HG03565 (cell line): ENCODE measurements at regions not wholly inside any gene's neighbourhood (a gene's known extent, or its start where the extent isn't known, plus 50 kb on each side); places are given as distances from the start of the nearest gene placed in this dataset.
"Not testable (repeated sequence)": the region's sequence is repeated elsewhere in the genome, so short reads cannot be mapped to it uniquely, and the experiment has no call there.

Experiments used
- ATAC-seq: cut with Tn5 transposase; IDR thresholded peaks from one replicate; pipeline ENCODE4 v1.9.1; 2021; ENCODE audit warnings: mild to moderate bottlenecking, moderate library complexity; ENCODE audit not compliant: unreplicated experiment

- ATAC-seq = no peak
These were observed 813.9 kb upstream of the CDH10 start for GRCh38 chr5:25458628-25459027.

- no peak for ATAC-seq
These were observed 808.7 kb upstream of the CDH10 start for GRCh38 chr5:25453500-25453899.

GRCh38 chr5:25451294-25451693, 806.5 kb upstream of the CDH10 start:
- no peak for ATAC-seq

GRCh38 chr5:25448646-25449045, 803.9 kb upstream of the CDH10 start:
- no peak for ATAC-seq

- no peak for ATAC-seq
These were observed 803.4 kb upstream of the CDH10 start for GRCh38 chr5:25448190-25448621.

DNA sequence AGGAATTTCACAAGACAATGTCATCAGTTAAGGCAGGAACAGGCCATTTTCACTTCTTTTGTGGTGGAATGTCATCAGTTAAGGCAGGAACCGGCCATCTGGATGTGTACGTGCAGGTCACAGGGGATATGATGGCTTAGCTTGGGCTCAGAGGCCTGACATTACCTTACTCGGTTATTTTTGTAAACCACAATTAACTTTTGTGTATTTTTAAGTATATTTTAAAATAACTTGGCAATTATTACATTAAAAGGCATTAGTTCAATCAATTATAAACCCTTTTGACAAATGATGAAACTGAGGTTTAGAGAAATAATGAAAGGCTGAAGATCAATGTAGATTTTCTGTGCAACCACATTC, 801.3 kb upstream of the CDH10 start:
- ATAC-seq = not testable (repeated sequence)

GRCh38 chr5:25445381-25446060, 800.7 kb upstream of the CDH10 start:
- not testable (repeated sequence) for ATAC-seq

DNA sequence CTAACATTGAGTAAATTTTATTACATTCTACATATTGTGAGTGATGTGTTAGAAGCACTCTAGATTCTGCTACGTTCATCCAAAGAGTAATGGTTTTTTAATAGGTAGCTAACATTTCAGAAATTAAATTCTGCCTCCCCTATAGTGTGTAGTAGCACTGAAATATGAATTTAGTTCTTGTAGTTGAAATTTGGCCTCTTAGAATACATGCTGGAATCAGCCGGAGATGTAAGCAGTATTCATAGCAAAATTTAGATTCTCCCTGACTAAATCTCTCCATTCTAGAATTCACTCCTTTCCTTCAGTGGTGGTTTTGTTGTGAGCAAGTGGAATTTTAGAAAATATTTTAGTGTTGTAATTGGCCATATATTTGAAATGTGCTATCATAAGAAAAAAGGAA, 799.9 kb upstream of the CDH10 start:
- ATAC-seq = no peak

DNA sequence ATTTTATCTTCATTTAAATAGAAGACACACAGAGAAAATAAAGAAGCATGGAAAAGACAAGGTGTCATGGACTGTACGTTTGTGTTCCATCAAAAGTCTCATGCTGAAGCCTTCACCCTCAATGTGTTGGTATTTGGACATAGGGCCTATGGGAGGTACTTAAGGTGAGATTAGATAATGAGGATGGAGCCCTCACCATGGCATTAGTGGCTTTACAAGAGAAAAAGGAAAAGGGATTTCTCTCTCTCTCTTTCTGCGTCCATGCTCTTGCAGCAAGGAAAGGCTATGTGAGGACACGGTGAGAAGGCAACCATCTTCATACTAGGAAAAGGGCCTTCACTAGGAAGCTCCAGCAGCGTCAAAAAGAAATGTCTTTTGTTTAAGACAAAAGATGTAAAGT, 797.0 kb upstream of the CDH10 start:
- ATAC-seq = no peak

DNA sequence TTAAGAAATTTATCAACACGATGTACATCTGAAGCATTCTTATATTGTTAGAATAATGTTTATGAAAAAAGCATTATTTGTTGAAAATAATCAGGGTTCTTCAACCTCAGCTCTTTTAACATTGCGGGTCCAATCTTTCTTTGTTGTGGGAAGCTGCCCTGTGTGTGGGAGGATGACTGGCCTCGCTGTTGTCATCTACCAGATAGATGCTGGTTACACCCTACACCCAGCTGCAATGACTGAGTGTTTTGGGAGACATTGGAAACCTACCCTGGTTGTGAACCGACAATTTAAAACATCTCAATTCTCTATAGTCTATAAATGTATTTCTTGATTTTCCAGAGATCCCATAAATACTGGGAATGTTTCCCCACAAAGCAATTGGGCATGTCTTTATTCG, 794.2 kb upstream of the CDH10 start:
- ATAC-seq = no peak

GRCh38 chr5:25438375-25438774, 793.6 kb upstream of the CDH10 start:
- not testable (repeated sequence) for ATAC-seq

DNA sequence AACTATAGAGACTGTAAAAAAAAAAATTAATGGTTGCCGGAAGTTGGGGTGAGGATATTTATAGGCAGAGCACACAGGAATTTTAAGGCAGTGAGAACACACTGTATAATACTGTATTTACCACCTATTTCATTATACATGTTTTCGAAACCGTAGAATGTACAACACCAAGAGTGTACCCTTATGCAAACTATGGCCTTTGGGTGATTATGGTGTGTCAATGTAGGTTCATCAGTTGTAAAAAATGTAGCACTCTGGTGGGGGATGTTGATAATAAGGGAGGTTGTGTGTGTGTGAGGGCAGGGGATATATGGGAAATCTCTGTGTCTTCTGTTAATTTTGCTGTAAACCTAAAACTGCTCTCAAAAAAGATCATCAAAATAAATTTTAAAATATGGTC, 791.7 kb upstream of the CDH10 start:
- no peak for ATAC-seq

DNA sequence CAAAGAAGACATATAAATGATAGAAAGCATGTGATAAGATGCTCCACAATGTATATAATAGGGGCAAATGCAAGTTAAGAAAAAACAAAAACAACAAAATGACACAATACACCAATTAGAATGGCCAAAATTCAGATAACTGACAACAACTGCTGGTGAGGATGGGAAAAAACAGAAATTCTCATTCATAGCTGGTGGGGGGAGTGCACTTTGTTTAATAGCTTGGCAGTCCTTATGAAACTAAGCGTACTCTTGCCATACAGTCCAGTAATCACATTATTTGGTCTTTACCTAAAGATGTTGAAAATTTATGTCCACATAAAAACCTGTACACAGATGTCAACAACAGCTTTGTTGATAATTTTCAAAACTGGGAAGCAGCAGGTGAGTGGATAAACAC, 791.1 kb upstream of the CDH10 start:
- no peak for ATAC-seq

DNA sequence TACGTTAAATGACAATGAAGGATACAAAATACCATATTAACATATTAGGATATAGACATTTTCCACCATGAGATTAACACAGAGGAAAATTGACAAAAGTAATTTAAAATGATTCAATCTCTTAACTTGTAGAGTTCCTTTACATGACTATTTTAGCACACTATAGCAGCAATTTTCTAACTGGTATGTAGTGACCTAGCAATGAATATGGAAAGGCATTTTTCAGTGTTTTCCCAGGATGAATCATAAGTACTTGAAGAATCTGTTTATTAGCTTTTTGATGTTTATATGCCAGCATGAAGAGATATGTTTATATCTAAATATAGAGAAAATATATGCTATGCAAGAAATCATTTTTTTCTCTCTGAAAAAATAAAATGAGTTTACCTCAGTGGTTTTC, 782.5 kb upstream of the CDH10 start:
- no peak for ATAC-seq

DNA sequence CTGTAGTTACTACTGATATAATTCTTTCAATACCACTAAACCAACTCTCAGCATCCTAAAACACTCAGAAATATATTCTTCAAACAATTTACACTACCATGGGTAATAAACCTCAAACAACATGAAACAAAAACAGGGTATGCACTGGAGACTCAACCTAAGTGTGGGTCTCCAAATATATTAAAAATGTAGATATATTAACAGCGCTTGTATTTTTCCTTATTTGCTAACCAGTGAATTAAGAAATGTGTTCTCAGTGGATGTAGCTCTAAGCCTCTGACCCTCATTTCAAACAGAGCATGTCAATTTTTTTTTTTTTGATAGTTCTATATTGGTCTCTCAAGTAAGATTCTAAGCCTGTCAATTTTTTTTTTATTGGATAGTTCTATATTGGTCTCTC, 778.5 kb upstream of the CDH10 start:
- no peak for ATAC-seq

- no peak for ATAC-seq
These were observed 774.9 kb upstream of the CDH10 start for GRCh38 chr5:25419684-25420083.

GRCh38 chr5:25418978-25419377, 774.2 kb upstream of the CDH10 start:
- no peak for ATAC-seq

- ATAC-seq = no peak
These were observed 773.6 kb upstream of the CDH10 start for GRCh38 chr5:25418319-25418859.

DNA sequence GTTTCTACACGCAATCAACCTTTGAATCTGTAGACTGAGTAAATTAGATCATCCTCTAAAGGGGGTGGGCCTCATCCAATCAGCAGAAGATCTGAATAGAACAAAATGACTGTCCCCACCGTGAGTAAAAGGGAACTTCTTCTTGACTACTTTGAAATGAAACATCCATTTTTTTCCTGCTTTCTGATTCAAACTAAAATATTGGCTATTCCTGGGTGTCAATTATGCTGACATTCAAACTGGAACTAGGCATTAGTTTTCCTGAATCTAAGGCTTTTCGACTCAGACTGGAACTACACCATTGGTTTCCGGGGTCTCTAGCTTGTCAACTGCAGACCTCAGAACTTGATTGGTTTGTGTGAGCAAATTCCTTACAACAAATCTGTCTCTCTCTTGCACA, 772.2 kb upstream of the CDH10 start:
- no peak for ATAC-seq

DNA sequence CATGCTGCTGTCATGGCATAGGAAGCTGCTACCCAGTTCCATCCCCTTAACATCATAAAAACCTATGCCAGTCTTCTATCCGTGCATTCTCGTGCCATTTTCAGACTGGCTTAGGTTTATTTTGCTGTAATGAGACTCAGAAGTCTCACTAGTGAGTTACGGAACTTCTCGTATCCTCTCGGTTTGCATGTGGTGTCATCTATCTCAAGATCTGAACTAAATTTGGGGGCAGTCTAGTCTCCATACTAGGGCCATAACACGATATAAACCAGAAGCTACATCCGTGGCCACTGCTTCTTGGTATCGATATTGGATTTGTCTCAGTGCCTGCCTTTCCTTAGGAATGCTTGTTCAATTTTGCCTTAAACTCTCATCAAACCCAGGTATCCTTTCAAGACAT, 771.2 kb upstream of the CDH10 start:
- no peak for ATAC-seq

DNA sequence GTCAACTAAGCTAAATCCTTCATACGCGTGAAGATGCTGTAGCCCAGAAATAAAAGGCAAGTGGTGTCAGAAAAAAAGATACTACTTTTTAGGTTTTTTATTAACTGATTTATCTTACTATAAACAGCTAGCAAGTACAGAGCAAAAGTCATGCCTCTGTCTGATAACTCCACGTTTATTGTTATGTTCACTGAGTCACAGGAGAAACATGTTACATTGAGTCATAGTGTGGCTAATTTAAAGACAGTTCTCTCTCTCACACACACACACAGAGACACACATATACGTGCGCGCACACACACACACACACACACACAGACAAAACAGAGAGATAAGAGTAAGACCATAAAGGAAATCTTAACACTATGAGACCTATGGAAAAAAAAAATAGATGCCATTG, 770.0 kb upstream of the CDH10 start:
- ATAC-seq = no peak

DNA sequence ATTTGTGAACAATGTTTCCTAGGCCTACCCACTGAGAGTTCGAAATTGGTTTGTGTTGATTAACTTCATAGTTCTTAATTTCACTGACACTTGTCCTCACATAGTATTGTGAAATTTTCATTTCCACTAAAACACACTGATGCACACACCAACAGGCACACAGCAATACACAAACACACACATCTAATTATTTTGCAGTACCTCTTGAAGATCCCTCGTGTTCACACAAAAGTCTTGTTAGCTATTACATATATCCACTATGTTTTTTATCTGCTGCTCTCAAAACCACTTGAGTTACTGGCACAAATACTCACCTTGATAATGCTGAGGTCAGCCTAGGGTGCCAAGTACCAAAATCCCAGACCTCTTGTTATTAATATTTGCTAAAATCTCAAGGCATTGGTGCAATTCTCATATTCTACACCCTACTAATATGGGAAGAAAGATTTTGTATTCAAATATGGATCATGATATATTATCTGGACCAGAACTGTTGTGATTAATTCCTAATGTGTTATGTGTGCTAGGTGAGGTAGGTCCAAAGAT, 767.4 kb upstream of the CDH10 start:
- ATAC-seq = no peak

GRCh38 chr5:25407365-25407764, 762.6 kb upstream of the CDH10 start:
- not testable (repeated sequence) for ATAC-seq
